Fibroblast of gingiva (primary cell): ENCODE measurements at regions not wholly inside any gene's neighbourhood (a gene's known extent, or its start where the extent isn't known, plus 50 kb on each side); places are given as distances from the start of the nearest gene placed in this dataset.
A peak's percentile ranks its signal among the peaks of the same experiment; 100 is the strongest.

Experiments used
- DNase-seq: peaks from one replicate; pipeline ENCODE4 v3.0.0-alpha.2; 2011; ENCODE audit warnings: low read depth

- DNase-seq: peak; percentile 16
These were observed 100.1 kb upstream of the KLF3 start for GRCh38 chr4:38563707-38564495.

GRCh38 chr4:38565271-38566199, 98.5 kb upstream of the KLF3 start:
- peak; percentile 78 for DNase-seq

- DNase-seq: no peak
These were observed 97.1 kb upstream of the KLF3 start for GRCh38 chr4:38566806-38567398.

- no peak for DNase-seq
These were observed 96.5 kb upstream of the KLF3 start for GRCh38 chr4:38567457-38567856.

GRCh38 chr4:38568768-38569167, 95.2 kb upstream of the KLF3 start:
- DNase-seq: no peak

GRCh38 chr4:38570647-38571276, 93.2 kb upstream of the KLF3 start:
- no peak for DNase-seq

GRCh38 chr4:38572793-38573192, 91.2 kb upstream of the KLF3 start:
- DNase-seq: peak; percentile 28

- no peak for DNase-seq
These were observed 89.3 kb upstream of the KLF3 start for GRCh38 chr4:38574559-38575333.

GRCh38 chr4:38576767-38577166, 87.2 kb upstream of the KLF3 start:
- no peak for DNase-seq

GRCh38 chr4:38577462-38577861, 86.5 kb upstream of the KLF3 start:
- DNase-seq: no peak

- no peak for DNase-seq
These were observed 82.4 kb upstream of the KLF3 start for GRCh38 chr4:38581426-38582106.

- no peak for DNase-seq
These were observed 81.6 kb upstream of the KLF3 start for GRCh38 chr4:38582445-38582844.

GRCh38 chr4:38582889-38583470, 81.0 kb upstream of the KLF3 start:
- DNase-seq: no peak

- no peak for DNase-seq
These were observed 78.1 kb upstream of the KLF3 start for GRCh38 chr4:38585871-38586270.

- DNase-seq: no peak
These were observed 76.9 kb upstream of the KLF3 start for GRCh38 chr4:38587106-38587505.

- DNase-seq: no peak
These were observed 74.0 kb upstream of the KLF3 start for GRCh38 chr4:38590046-38590445.

- no peak for DNase-seq
These were observed 72.2 kb upstream of the KLF3 start for GRCh38 chr4:38591617-38592337.

GRCh38 chr4:38598489-38598888, 65.5 kb upstream of the KLF3 start:
- no peak for DNase-seq

- DNase-seq: no peak
These were observed 63.4 kb upstream of the KLF3 start for GRCh38 chr4:38600575-38600974.
